ENCODE measurements at regions not wholly inside any gene's neighbourhood (a gene's known extent, or its start where the extent isn't known, plus 50 kb on each side); places are given as distances from the start of the nearest gene placed in this dataset.
"Not testable (repeated sequence)": the region's sequence is repeated elsewhere in the genome, so short reads cannot be mapped to it uniquely, and the experiment has no call there.

DNA sequence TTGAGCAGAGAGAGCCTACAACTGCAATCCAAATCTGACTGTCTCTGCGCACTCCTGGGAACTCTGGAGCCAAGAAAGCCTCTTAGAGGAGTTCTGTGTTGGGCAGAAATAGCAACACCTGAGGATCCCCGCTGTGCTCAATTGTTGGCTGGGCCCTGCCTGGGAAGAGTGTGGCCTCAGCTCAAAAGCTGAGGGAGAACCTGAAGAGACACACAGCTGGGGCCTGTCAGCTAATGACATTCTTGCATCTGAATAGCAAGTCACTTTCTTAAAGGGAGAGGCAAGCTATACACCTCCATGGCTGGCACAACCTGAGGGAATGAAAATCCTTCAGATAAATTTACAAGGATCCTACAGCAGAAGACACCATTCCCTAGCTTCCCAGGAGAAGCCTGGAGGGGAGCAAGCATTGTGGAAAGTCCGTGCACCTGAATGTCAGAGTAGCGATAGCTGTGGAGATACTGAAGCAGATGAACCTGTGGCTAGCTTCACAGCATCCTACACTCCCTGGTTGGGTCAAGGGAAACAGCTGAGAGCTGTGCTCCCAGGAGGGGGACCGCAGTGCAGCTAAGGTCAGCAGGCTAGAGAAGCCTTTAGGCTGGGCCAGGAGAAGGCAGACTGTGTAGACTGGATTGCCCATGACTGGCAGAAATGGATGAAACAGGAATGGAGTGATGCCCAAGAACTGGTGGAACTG lies 159.9 kb upstream of the PFN2 start:
- DNase-seq (ENCODE audit: low spot score in 2 of 2): no peak
- no peak overlapping the region for H3K4me3 ChIP-seq
- H3K27me3 ChIP-seq: no peaks in the 10 kb centered on the region
- H3K9me3 ChIP-seq: no peaks in the 10 kb centered on the region
- H3K36me3 ChIP-seq: no peaks in the 10 kb centered on the region
- intact Hi-C loops (cut with DNase I; ENCODE audit: low total_unique reads): no loop called here
- no peaks in the 10 kb centered on the region for H3K4me1 ChIP-seq
- no peak overlapping the region for H3K27ac ChIP-seq
- TF ChIP-seq POLR2A (IDR thresholded peaks at IDR 0.05): no peak
- TF ChIP-seq POLR2AphosphoS5 (IDR thresholded peaks at IDR 0.05): no peak
- TF ChIP-seq, protein P1, sequence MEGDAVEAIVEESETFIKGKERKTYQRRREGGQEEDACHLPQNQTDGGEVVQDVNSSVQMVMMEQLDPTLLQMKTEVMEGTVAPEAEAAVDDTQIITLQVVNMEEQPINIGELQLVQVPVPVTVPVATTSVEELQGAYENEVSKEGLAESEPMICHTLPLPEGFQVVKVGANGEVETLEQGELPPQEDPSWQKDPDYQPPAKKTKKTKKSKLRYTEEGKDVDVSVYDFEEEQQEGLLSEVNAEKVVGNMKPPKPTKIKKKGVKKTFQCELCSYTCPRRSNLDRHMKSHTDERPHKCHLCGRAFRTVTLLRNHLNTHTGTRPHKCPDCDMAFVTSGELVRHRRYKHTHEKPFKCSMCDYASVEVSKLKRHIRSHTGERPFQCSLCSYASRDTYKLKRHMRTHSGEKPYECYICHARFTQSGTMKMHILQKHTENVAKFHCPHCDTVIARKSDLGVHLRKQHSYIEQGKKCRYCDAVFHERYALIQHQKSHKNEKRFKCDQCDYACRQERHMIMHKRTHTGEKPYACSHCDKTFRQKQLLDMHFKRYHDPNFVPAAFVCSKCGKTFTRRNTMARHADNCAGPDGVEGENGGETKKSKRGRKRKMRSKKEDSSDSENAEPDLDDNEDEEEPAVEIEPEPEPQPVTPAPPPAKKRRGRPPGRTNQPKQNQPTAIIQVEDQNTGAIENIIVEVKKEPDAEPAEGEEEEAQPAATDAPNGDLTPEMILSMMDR (IDR thresholded peaks at IDR 0.05): no peak

DNA sequence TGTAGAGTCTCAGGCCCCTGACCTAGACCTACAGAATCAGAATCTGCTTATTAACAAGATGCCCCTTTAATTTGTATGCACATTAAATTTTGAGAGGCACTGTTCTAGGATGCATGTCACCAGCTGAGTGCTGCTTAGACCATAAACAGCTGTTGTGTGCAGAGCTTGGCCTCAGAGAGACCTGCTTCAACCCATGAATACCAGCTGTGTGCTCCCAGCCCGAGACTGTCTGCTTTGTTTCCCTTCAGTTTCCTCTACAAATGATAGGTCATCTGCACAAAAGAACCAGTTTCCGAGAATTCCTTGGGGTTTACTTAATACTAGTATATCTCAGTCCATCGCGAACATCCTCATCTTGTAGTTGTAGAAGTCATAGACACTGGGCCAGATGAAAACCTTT lies 158.5 kb upstream of the PFN2 start:
- TF ChIP-seq, protein P1 (IDR thresholded peaks at IDR 0.05): no peak
- TF ChIP-seq POLR2AphosphoS5 (IDR thresholded peaks at IDR 0.05) (no peak), POLR2A (IDR thresholded peaks at IDR 0.05) (no peak)
- Histone ChIP-seq H3K36me3 (no peaks in the 10 kb centered on the region), H3K4me3 (no peak overlapping the region), H3K27me3 (no peaks in the 10 kb centered on the region), H3K9me3 (no peaks in the 10 kb centered on the region), H3K27ac (no peak overlapping the region), H3K4me1 (no peaks in the 10 kb centered on the region)
- intact Hi-C loops (cut with DNase I; ENCODE audit: low total_unique reads): no loop called here
- no peak for DNase-seq (ENCODE audit: low spot score in 2 of 2)

DNA sequence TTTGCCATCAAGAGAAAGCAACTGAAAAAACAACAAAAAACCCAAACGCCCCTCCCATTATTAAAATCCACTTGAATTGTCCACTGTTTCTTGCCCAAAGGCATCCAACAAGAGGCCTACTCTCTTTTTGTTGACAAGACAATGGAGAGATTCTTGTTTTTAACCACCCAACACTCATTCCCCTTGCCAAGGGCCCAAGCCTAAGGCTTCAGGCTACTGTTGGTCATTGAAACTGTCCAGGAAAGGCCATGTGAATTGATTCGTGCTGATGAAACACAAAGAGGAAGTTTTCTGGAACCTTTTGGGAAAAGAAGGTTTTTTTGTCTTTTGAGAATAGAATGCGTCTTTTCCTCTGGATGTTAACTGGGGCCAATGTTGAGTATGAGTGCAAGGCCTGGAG lies 157.4 kb upstream of the PFN2 start:
- no peak for DNase-seq (ENCODE audit: low spot score in 2 of 2)
- Histone ChIP-seq H3K4me1 (no peaks in the 10 kb centered on the region), H3K4me3 (no peak overlapping the region), H3K27me3 (no peaks in the 10 kb centered on the region), H3K27ac (no peak overlapping the region), H3K36me3 (no peaks in the 10 kb centered on the region), H3K9me3 (no peaks in the 10 kb centered on the region)
- no peak for TF ChIP-seq POLR2A (IDR thresholded peaks at IDR 0.05)
- TF ChIP-seq POLR2AphosphoS5 (IDR thresholded peaks at IDR 0.05): no peak
- TF ChIP-seq, protein P1 (IDR thresholded peaks at IDR 0.05): no peak
- intact Hi-C loops (cut with DNase I; ENCODE audit: low total_unique reads): no loop called here

- no peak for DNase-seq (ENCODE audit: low spot score in 2 of 2)
- intact Hi-C loops (cut with DNase I; ENCODE audit: low total_unique reads): no loop called here
- no peak overlapping the region for H3K4me3 ChIP-seq
- no peak overlapping the region for H3K27ac ChIP-seq
- peaks cover 0 to 3% of the 10 kb centered on the region in 2 donors for H3K9me3 ChIP-seq
- no peaks in the 10 kb centered on the region for H3K4me1 ChIP-seq
- no peaks in the 10 kb centered on the region for H3K36me3 ChIP-seq
- H3K27me3 ChIP-seq: no peaks in the 10 kb centered on the region
- TF ChIP-seq POLR2A (IDR thresholded peaks at IDR 0.05) (no peak), POLR2AphosphoS5 (IDR thresholded peaks at IDR 0.05) (no peak)
- TF ChIP-seq, protein P1 (IDR thresholded peaks at IDR 0.05): no peak
Measured at GRCh38 chr3:150127011-150127490, 156.4 kb upstream of the PFN2 start.

GRCh38 chr3:150124142-150124541 lies 153.4 kb upstream of the PFN2 start:
- Histone ChIP-seq H3K4me3 (no peak overlapping the region), H3K36me3 (no peaks in the 10 kb centered on the region), H3K27ac (no peak overlapping the region), H3K4me1 (no peaks in the 10 kb centered on the region), H3K27me3 (no peaks in the 10 kb centered on the region), H3K9me3 (peaks cover 0 to 3% of the 10 kb centered on the region in 2 donors)
- intact Hi-C loops (cut with DNase I; ENCODE audit: low total_unique reads): no loop called here
- no peak for DNase-seq (ENCODE audit: low spot score in 2 of 2)
- TF ChIP-seq POLR2AphosphoS5 (IDR thresholded peaks at IDR 0.05) (no peak), POLR2A (IDR thresholded peaks at IDR 0.05) (no peak)

GRCh38 chr3:150123249-150123648 lies 152.6 kb upstream of the PFN2 start:
- H3K27me3 ChIP-seq; intact Hi-C loops (cut with DNase I; ENCODE audit: low total_unique reads); H3K4me1 ChIP-seq; H3K9me3 ChIP-seq; H3K4me3 ChIP-seq; H3K36me3 ChIP-seq; DNase-seq (ENCODE audit: low spot score in 2 of 2); H3K27ac ChIP-seq: not testable (repeated sequence)
